ENCODE measurements at regions not wholly inside any gene's neighbourhood (a gene's known extent, or its start where the extent isn't known, plus 50 kb on each side); places are given as distances from the start of the nearest gene placed in this dataset.

- no peak for DNase-seq (ENCODE audit: low read depth in 4 of 4, low spot score in 3 of 4)
Measured at GRCh38 chr4:184575306-184575705, 73.9 kb downstream of the CASP3 start.

- no peak for DNase-seq (ENCODE audit: low read depth in 4 of 4, low spot score in 3 of 4)
Measured at GRCh38 chr4:184574861-184575260, 74.4 kb downstream of the CASP3 start.

- DNase-seq (ENCODE audit: low read depth in 4 of 4, low spot score in 3 of 4), result no peak
Measured at GRCh38 chr4:184573701-184574100, 75.5 kb downstream of the CASP3 start.

GRCh38 chr4:184568770-184569169, 80.5 kb downstream of the CASP3 start:
- DNase-seq (ENCODE audit: low read depth in 4 of 4, low spot score in 3 of 4), result no peak

GRCh38 chr4:184563621-184564020, 85.6 kb downstream of the CASP3 start:
- DNase-seq (ENCODE audit: low read depth in 4 of 4, low spot score in 3 of 4), result no peak

GRCh38 chr4:184558996-184559395, 84.6 kb upstream of the IRF2 start:
- DNase-seq (ENCODE audit: low read depth in 4 of 4, low spot score in 3 of 4), result no peak

GRCh38 chr4:184553891-184554290, 79.5 kb upstream of the IRF2 start:
- no peak for DNase-seq (ENCODE audit: low read depth in 4 of 4, low spot score in 3 of 4)

- DNase-seq (ENCODE audit: low read depth in 4 of 4, low spot score in 3 of 4), result no peak
Measured at GRCh38 chr4:184550476-184550875, 76.1 kb upstream of the IRF2 start.

- no peak for DNase-seq (ENCODE audit: low read depth in 4 of 4, low spot score in 3 of 4)
Measured at GRCh38 chr4:184548648-184549341, 74.4 kb upstream of the IRF2 start.

GRCh38 chr4:184548316-184548647, 73.9 kb upstream of the IRF2 start:
- DNase-seq (ENCODE audit: low read depth in 4 of 4, low spot score in 3 of 4), result no peak

- DNase-seq (ENCODE audit: low read depth in 4 of 4, low spot score in 3 of 4), result no peak
Measured at GRCh38 chr4:184544788-184545409, 70.5 kb upstream of the IRF2 start.

- no peak for DNase-seq (ENCODE audit: low read depth in 4 of 4, low spot score in 3 of 4)
Measured at GRCh38 chr4:184541907-184542306, 67.6 kb upstream of the IRF2 start.

- no peak for DNase-seq (ENCODE audit: low read depth in 4 of 4, low spot score in 3 of 4)
Measured at GRCh38 chr4:184540307-184540706, 66.0 kb upstream of the IRF2 start.

- DNase-seq (ENCODE audit: low read depth in 4 of 4, low spot score in 3 of 4), result peak; percentile 79 to 91 (median 88)
Measured at GRCh38 chr4:184538023-184538599, 63.8 kb upstream of the IRF2 start.

GRCh38 chr4:184537269-184538022, 63.1 kb upstream of the IRF2 start:
- DNase-seq (ENCODE audit: low read depth in 4 of 4, low spot score in 3 of 4), result peak; percentile 87 to 91 (median 88)

GRCh38 chr4:184536881-184537248, 62.5 kb upstream of the IRF2 start:
- peak in 1 of 4 donors; percentile 9 for DNase-seq (ENCODE audit: low read depth in 4 of 4, low spot score in 3 of 4)

- no peak for DNase-seq (ENCODE audit: low read depth in 4 of 4, low spot score in 3 of 4)
Measured at GRCh38 chr4:184536065-184536880, 61.9 kb upstream of the IRF2 start.

GRCh38 chr4:184534511-184535391, 60.4 kb upstream of the IRF2 start:
- peak in 1 of 4 donors; percentile 14 for DNase-seq (ENCODE audit: low read depth in 4 of 4, low spot score in 3 of 4)

- no peak for DNase-seq (ENCODE audit: low read depth in 4 of 4, low spot score in 3 of 4)
Measured at GRCh38 chr4:184533908-184534307, 59.6 kb upstream of the IRF2 start.

- no peak for DNase-seq (ENCODE audit: low read depth in 4 of 4, low spot score in 3 of 4)
Measured at GRCh38 chr4:184531008-184531407, 56.7 kb upstream of the IRF2 start.
